AG20443 (cell line): ENCODE measurements at regions not wholly inside any gene's neighbourhood (a gene's known extent, or its start where the extent isn't known, plus 50 kb on each side); places are given as distances from the start of the nearest gene placed in this dataset.
"Not testable (repeated sequence)": the region's sequence is repeated elsewhere in the genome, so short reads cannot be mapped to it uniquely, and the experiment has no call there.

Source experiments
- DNase-seq: peaks from one replicate; pipeline ENCODE4 v3.0.0; 2012; ENCODE audit warnings: low spot score, mixed read lengths

DNA sequence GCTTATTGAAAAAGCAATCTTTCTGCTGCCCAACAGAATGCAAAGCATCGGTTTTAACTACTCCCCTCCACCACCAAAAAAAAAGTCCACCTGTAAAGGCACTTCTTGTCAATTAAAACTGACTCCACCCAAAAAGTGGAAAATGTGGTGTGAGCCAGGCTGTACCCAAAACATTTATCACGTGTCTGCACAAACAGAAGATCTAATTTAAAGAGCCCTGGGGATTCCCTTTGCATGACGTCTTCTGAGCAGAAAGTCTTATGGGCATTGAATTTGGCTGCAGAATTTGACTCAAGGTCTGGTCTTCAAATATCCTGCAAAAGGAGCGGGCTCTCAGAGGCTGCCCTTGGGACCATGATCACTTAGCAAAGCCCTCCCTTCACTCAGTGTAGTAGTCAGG lies 358.3 kb upstream of the KLHL29 start:
- DNase-seq = no peak

GRCh38 chr2:23027396-23027795 lies 357.6 kb upstream of the KLHL29 start:
- DNase-seq = no peak

GRCh38 chr2:23028106-23028505 lies 356.9 kb upstream of the KLHL29 start:
- DNase-seq = no peak

DNA sequence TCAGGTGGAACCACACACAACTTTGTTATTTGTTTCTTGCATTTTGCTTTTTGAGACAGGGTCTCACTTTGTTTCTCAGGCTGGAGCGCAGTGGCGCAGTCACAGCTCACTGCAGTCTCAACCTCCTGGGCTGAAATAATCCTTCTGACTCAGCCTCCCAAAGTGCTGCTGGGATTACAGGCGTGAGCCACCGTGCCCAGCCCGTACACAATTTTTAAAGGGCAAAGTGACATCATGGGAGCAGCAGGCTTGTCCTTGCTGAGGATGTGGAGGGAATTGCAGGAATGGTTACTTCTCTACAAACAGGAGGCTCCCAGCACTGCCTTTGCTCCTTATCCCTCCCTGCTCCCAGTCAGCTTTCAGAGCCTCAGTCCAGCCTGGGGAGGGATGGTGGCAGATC lies 355.9 kb upstream of the KLHL29 start:
- no peak for DNase-seq

GRCh38 chr2:23029951-23030350 lies 355.0 kb upstream of the KLHL29 start:
- no peak for DNase-seq

DNA sequence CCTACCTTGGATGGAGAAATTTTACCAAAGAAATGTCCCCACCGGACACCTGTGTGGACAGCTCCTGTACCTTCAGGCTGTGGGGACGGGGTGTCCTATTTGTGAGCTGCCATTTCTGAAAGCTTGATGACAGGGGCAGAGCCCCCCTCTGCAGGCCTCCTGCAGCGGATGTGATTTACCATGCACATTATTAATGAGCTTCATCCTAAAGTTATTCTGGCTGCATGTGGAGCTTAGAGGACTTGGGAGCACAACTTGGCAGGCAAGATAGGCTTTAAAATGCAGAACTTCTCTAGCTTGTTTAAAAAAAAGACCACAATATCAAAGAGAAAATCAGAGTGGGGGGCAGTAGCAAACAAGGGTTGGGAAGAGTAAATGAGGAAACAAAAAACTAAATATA lies 350.0 kb upstream of the KLHL29 start:
- DNase-seq = no peak

DNA sequence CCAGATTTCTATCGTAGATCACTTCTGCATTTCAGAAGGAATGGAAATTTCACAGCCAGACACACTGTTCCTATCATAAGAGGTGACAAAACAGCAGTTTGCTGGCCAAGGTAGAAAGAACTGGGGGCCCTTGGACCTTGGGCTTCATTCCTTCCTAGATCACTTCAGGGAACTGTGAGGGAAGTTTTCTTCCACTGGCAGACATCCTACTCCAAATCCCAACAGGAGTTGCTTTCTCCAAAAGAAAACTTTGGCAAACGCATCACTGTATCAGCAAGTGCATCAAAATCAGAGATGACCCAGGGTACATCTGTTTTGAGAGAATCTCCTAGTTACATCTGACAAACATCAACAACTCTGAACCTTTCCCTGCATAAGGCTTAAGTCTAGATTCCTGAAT lies 348.4 kb upstream of the KLHL29 start:
- DNase-seq = no peak

- no peak for DNase-seq
Measured at GRCh38 chr2:23037596-23037995, 347.4 kb upstream of the KLHL29 start.

DNA sequence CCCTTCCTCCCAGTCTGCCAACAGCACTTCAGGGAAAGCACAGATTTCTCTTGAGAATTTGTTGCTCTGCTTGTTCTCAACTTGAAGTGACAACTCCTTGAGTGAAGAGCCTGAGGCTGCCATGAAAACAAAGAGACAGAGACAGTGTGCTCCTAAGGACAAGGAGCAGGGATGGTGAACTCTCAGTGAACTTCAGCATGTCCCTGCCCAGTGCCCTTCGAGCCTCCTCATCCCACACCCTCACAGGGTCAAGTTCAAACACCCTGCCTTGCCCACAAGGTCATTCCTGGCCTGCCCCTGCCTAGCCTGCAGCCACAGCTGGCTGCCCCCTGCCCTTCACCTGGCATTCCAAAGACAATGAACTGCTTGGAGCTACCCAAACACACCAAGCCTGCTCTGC lies 343.5 kb upstream of the KLHL29 start:
- DNase-seq = no peak

GRCh38 chr2:23042216-23042906 lies 342.6 kb upstream of the KLHL29 start:
- peak; percentile 74 for DNase-seq

DNA sequence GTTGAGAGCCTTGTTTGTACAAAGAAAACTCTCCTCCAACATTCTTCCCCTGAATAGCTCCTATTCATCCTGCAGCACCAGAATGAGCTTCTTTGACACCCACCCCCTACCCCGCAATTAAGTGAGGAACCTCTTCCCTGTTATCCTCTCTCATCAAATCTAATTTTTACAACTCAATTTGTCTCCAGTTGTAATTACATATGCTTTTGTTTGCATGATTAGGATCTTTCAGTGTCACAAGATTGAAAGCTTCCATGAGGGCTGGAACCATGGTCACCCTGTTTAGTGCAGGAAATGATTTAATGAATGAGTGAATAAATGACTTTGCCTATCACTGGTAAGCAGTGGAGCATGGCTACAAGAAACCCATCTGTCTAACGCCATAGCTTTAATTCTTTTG lies 334.6 kb upstream of the KLHL29 start:
- no peak for DNase-seq

DNA sequence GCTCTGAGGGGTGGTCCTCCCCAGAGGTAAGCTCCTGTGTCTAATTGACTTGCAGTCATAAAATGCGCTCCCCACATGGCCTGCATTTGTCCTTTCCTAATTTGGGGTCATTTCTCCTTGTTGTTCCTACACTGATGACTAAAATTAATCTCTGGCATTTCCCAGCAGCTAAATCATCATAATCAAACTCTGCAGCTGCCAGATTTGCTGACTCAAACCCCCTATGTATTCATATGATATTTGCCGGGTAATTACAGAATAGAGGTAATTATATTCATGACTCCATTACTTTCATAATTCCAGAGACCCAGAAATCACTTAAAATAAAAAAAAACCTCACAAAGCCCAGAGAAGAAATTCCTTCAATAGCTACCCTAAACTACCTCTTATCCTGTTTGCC lies 331.4 kb upstream of the KLHL29 start:
- DNase-seq = no peak

DNA sequence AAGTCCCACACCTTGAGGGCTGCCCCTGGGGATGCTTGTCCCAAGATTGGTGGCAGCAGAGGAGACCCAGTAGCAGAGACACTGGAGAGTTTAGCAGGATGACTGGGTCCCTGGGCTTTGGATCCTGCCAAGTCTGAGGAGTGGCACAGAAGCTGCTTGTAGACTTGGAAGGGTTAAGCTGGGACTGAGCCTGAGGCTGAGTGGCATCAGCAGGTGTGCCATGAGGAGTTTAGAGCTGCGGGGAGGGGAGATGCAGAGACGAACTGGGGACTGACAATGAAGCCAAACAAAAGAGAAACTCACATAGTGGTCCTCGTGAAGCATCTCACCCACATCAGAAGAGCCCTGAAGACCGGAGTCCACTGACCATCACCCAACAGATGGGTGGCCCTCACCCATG lies 329.7 kb upstream of the KLHL29 start:
- no peak for DNase-seq

- not testable (repeated sequence) for DNase-seq
Measured at GRCh38 chr2:23056846-23057245, 328.1 kb upstream of the KLHL29 start.

GRCh38 chr2:23058435-23058834 lies 326.5 kb upstream of the KLHL29 start:
- no peak for DNase-seq

GRCh38 chr2:23065210-23065609 lies 319.8 kb upstream of the KLHL29 start:
- no peak for DNase-seq

DNA sequence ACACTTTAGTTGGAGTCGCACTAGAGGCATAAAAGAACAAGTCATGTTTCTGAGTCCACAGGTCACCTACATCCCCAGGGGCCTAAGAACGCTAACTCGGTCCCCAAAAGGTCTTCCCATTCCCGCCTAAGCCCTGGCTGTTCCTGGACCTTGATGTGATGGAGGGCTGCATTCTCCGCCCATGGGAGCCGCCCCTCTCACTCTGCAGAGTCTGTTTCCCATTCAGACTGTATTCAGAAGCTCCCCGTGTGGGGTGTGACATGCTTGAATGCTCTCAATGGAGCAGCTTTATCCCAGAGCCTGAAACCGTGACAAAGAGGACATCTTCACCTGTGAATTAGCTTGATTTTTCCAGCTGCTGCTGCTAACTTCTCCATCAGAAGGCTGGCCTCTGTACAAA lies 319.0 kb upstream of the KLHL29 start:
- DNase-seq = no peak

GRCh38 chr2:23066686-23067085 lies 318.3 kb upstream of the KLHL29 start:
- no peak for DNase-seq

- DNase-seq = no peak
Measured at GRCh38 chr2:23069156-23069555, 315.8 kb upstream of the KLHL29 start.

- DNase-seq = no peak
Measured at GRCh38 chr2:23069923-23070322, 315.1 kb upstream of the KLHL29 start.

GRCh38 chr2:23073056-23073455 lies 311.9 kb upstream of the KLHL29 start:
- DNase-seq = no peak

GRCh38 chr2:23073671-23074070 lies 311.3 kb upstream of the KLHL29 start:
- DNase-seq = no peak

- peak; percentile 1 for DNase-seq
Measured at GRCh38 chr2:23077596-23077995, 307.4 kb upstream of the KLHL29 start.

- DNase-seq = no peak
Measured at GRCh38 chr2:23078784-23079434, 306.1 kb upstream of the KLHL29 start.
